ENCODE measurements at regions not wholly inside any gene's neighbourhood (a gene's known extent, or its start where the extent isn't known, plus 50 kb on each side); places are given as distances from the start of the nearest gene placed in this dataset.

GRCh38 chr6:126939784-126940183 lies 178.7 kb upstream of the RSPO3 start:
- H3K4me3 ChIP-seq (ENCODE audit: low read depth, low read length), result no peak overlapping the region
- no peak for TF ChIP-seq CTCF (IDR thresholded peaks at IDR 0.05; ENCODE audit: low read depth, low read length)

- H3K4me3 ChIP-seq (ENCODE audit: low read depth, low read length), result no peak overlapping the region
- no peak for TF ChIP-seq CTCF (IDR thresholded peaks at IDR 0.05; ENCODE audit: low read depth, low read length)
These were observed 176.7 kb upstream of the RSPO3 start for GRCh38 chr6:126941751-126942150.

GRCh38 chr6:126944512-126944911 lies 174.0 kb upstream of the RSPO3 start:
- no peak for TF ChIP-seq CTCF (IDR thresholded peaks at IDR 0.05; ENCODE audit: low read depth, low read length)
- no peak overlapping the region for H3K4me3 ChIP-seq (ENCODE audit: low read depth, low read length)

- no peak for TF ChIP-seq CTCF (IDR thresholded peaks at IDR 0.05; ENCODE audit: low read depth, low read length)
- H3K4me3 ChIP-seq (ENCODE audit: low read depth, low read length), result no peak overlapping the region
These were observed 173.3 kb upstream of the RSPO3 start for GRCh38 chr6:126945150-126945685.

GRCh38 chr6:126945812-126946360 lies 172.6 kb upstream of the RSPO3 start:
- TF ChIP-seq CTCF (IDR thresholded peaks at IDR 0.05; ENCODE audit: low read depth, low read length), result no peak
- no peak overlapping the region for H3K4me3 ChIP-seq (ENCODE audit: low read depth, low read length)

- no peak overlapping the region for H3K4me3 ChIP-seq (ENCODE audit: low read depth, low read length)
- no peak for TF ChIP-seq CTCF (IDR thresholded peaks at IDR 0.05; ENCODE audit: low read depth, low read length)
These were observed 171.4 kb upstream of the RSPO3 start for GRCh38 chr6:126947070-126947469.

- no peak overlapping the region for H3K4me3 ChIP-seq (ENCODE audit: low read depth, low read length)
- no peak for TF ChIP-seq CTCF (IDR thresholded peaks at IDR 0.05; ENCODE audit: low read depth, low read length)
These were observed 168.7 kb upstream of the RSPO3 start for GRCh38 chr6:126949786-126950185.
